COLO829 (cell line): ENCODE measurements at regions not wholly inside any gene's neighbourhood (a gene's known extent, or its start where the extent isn't known, plus 50 kb on each side); places are given as distances from the start of the nearest gene placed in this dataset.

Experiments used
- DNase-seq: peaks from one replicate; pipeline ENCODE4 v3.0.0; 2012; ENCODE audit warnings: low spot score

DNA sequence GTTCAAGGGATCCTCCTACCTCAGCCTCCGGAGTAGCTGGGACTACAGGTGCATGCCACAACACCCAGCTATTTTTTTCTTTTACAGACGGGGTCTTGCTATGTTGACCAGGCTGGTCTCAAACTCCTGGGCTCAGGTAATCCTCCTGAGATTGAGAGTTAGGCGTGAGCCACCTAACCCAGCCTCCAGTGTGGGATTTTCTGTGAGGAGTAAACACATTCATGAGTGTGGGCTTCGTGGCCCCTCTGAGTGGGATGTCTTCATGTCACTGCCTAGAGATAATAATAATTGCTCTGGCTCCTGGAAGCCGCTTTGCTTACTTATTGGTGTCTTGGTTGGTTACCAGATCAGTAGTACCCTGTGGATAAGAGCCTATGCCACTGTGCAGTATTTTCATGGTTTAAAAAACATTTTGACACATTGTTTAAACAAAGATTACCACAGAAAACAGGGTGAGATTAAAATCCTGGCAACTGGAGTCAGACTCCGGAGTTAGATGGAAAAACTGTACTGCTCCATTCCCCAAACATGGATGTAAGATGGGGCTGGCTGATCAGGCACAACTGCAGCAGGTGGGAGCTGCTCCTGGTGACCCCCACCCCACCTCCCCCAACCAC lies 159.1 kb upstream of the RAB4A start:
- DNase-seq = no peak

DNA sequence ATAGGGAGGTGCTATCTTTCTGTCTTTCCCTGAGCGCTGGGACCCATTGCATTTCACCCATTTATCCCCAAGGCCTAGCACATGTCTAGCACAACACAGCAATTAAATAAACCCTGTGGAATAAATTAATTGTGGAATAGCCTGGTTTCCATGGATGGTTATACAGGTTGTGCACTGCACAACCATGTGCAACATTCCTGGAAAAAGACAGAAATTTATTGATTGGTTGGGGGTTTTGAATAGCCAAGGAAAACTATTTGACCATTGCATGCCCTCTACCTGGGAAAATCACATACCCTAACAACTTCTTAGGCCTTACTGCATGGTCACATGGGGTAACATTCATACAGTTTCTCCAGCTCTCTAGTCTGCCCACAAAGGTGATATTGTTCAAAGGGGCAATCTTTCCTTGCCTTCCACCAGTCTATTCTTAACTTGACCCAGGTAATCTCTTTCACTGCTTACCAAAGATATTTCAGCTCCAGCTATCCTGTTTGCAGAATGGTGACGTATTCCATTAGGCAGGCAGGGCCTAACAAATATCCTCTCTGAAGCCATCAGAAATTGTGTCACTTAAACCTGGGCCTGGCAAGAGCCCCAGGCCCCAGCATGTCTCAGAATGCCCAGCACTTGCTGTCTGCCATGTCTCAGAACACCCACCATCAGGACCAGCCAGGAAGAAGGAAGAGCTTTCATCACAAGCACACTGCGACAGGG lies 157.9 kb upstream of the RAB4A start:
- DNase-seq = no peak

DNA sequence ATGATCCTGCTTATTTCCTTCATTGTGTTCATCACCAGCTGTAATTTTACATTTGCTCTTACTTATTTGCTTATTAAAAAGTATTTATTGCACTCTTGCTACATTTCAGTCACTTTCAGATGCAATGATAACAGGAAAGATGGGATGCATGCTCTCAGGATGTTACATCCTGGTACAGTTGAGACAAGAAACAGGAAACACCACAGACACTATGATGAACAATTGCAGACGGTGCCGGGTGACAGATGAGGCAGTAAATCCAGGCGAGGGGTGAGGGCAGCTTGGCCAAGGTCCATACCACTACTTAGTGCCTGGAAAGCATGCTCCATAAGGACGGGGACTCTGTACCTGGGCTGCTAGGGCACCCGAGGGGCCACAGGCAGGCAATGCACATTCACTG lies 156.6 kb upstream of the RAB4A start:
- no peak for DNase-seq

DNA sequence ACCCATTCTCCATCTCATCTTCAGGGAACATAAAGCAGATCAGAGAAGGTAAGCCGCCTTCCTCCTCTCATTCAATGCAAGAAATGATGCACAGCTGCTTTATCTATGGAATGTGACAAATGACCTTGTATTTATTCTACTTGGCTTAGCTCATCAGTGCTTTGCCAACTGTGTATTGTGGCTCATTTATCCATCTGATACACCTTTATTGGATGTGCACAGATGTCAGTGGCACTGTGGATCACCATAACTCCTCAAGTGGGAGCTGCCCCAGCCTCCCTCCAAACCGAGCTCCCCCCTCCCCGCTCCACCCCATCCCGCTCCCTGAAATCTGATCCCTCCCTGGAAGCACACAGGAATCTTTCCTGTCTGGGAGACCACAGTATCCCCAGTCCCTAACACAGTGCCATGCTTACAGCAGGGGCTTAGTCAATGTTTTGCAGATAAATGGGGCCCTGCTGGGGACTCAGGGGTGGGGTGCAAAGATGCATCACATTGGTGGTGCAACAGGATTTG lies 156.0 kb upstream of the RAB4A start:
- DNase-seq = no peak

DNA sequence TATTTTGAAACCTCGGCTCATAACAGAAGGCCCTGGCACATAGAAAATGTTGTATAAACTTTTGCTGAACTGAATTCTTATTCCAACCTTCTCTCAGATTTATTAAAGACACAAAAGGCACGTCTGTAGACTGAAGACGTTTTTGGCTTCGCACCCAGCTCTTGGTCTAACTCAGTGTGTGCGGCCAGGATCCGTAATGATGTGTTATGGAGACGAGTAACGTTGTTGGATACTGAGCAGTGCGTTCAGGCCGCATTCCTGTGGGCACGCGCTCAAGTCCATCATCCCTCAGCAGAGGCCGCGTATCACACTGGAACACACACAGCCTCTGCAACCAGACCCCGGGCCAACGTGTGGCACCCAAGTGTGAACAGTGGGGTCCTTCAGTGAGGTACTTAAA lies 154.8 kb upstream of the RAB4A start:
- no peak for DNase-seq

DNA sequence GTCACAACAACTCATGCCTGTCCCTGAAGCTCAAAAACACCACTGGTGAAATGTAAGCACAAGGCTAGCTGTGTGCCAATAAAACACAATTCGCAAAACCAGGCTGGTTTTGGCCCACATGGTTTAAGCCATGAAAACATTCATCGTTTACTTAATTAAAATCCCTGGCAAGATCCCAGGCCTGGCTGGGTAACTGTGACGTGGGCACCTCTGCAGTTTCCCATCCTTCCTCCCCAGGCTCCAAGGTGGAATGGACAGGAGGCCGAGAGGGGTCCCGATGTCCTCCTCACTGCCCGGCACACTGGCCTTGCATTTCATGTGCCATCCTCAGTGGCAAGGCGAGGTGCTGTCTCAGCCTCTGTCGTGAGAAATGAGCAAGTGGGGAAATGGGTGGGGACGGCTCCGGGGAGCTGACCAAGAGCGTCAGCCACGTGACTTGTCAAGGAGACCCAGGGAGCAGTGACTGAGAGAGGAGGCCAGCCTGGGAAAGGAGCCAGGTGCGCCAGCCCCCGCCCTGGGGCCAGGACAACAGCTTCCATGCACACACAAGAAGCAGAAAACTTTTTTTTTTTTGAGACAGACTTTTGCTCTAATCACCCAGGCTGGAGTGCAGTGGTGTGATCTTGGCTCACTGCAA lies 153.1 kb upstream of the RAB4A start:
- no peak for DNase-seq

DNA sequence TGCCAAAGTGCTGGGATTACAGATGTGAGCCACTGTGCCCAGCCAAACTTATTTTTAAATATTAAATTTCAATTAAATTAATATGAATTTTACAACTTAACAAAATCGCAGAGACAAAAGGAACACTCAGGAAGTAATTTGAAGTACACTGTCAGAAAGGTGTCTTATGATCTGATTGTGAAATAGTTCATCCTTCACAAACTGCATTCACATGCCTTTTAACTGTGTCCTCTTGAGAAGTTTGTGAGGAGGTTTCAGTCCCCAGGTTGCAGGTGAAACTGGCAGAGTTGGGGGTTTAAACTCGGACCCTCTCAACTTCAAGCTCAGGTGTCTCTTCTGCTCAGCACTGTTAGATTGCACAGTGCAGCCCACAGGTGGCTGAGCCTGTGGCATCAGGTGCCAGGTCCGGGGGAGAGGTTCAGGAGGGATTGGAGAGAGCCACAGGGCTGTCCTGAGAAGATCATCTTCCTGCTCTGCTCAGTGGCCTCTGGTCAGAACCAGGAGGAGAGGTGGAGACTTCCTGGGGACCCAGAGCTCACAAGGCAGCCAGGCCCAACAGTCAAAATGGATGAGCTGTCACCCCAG lies 152.3 kb upstream of the RAB4A start:
- no peak for DNase-seq

DNA sequence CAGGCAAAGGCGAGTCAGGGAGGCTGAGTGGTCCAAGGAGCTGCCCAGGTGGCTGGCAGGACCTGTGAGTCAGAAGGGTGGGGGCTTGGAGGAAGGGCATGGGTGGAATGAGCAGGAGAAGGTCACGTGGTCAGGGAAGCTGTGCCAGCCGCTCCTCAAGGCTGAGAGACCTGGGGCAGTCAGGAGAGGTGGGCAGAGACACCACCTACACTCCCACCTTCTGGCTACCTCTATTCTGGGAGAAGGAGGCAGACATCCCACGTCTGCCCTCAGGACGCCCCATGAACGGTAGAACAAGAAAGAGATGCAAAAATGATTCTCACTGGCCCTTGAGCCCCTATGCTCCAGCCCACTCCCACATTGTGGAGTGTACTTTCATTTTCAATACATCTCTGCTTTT lies 151.8 kb upstream of the RAB4A start:
- no peak for DNase-seq

DNA sequence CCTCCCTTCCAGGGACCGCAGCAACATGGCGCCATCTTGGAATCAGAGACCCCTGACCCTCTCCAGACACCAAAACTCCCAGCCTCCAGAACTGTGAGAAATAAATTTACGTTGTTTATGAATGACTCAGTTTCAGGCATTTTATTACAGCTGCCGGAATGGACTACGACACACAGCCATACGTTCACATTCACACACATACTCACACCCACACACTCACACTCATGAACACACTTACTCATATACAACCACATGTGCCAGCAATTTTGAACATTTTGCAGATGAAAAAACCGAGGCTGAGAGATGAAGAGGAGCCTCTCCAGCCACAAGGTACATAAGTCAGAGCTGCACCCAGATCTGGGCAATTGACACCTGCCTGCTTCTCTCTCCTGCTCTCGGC lies 151.0 kb upstream of the RAB4A start:
- no peak for DNase-seq

DNA sequence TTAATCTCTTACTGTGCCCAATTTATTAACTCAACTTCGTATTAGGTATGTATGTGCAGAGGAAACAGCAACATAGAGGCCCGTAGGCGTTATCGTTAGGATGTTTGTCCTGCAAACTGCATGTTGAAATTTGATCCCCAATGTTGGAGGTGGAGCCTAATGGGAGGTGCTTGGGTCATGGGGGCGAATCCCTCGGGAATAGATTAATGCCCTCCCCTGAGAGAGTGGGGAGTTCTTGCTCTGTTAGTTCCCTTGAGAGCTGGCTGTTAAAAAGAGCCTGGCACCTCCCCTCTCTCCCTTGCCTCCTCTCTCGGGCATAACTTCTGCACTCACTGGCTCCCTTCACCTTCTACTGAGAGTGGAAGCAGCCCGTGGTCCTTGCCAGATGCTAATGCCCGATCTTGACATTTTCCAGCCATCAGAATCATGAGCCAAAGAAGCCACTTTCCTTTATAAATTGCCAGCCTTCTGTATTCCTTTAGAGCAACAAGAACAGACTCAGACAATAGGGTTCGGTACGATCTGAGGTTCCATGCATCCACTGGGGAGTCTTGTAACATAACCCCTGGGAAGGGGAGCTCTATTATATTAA lies 149.0 kb upstream of the RAB4A start:
- DNase-seq = no peak

DNA sequence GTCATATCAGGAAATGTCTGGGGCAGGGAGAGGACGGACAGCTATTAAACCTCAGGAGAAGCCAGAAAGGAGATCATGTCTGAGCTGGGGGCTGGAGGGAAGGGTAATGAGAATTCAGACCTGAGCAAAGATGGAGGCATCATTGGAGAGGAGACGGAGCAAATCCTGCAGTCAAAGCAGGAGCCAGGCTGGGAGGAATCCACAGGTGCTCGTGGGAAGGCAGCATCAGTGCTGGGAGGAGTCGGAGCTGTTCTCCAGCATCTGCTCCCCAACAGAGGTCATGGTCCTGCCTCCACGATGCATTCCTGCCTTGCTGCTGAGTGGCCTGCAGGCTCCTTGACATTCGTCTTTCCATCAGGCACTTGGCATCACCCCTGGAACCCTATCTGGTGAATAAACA lies 148.3 kb upstream of the RAB4A start:
- DNase-seq = no peak

DNA sequence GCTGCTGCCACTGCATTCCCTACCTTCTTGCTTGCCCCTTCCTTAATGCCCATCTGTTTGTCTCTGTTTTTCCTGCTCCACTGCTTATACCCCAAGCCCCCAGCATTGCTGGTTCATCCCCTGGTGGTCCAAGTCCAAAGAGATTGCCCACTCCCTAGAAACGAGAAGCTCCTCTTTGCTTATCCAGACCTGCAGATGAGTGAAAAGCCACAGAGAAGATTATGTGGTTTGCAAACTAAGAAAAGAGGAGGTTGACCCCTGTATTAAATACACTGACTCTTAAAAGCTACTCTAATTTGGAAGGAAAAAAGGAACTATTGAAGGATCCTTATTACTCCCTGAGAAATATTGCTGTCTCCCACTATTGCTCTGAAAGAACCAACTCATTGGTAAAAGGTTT lies 146.8 kb upstream of the RAB4A start:
- no peak for DNase-seq

DNA sequence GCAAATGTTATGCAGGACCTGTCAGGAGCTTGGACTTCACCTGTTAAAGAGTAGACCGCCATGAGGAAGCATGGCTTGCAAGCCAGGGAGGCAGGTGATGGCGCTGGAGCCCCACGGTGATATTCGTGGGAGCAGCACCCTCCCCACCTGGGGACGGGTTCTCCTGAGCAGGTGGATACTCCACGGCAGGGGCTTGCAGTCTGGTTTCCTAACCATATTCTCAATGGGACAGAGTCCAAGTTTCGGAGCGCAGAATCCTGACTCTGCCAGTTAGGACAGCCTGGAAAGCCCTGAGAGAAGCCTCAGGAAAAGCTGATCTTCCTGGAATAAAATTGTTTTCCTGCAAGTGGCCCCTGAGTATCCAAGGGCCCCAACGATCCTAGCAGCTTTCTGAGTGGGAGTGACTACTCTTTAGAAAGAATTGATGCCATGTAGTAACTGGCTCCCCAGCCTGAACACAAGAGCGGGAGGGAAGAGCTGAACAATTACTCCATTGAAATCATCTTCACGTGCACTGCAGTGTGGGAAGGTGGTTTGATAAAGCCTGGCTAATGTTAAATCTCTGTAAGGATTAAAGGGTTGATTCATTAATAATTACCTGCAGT lies 146.3 kb upstream of the RAB4A start:
- DNase-seq = peak; percentile 68

DNA sequence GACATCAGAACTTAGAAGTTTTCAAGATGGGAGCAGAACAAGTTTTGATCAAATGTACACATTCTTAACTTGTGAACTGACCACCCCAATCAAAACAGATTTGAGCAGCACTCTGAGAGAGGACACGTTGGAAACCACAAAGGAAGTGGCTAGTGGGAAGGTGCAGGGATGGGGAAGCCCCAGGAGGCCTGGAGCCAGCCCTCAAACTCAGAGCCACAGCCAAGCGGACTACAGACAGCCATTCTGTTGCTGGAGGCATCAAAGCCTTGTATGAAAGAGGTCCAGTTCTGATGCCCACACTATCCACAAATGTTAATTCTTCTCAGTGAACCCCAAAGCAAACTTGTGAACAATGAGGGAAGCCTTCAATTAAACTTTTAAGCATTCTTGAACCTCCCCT lies 143.6 kb upstream of the RAB4A start:
- DNase-seq = no peak

DNA sequence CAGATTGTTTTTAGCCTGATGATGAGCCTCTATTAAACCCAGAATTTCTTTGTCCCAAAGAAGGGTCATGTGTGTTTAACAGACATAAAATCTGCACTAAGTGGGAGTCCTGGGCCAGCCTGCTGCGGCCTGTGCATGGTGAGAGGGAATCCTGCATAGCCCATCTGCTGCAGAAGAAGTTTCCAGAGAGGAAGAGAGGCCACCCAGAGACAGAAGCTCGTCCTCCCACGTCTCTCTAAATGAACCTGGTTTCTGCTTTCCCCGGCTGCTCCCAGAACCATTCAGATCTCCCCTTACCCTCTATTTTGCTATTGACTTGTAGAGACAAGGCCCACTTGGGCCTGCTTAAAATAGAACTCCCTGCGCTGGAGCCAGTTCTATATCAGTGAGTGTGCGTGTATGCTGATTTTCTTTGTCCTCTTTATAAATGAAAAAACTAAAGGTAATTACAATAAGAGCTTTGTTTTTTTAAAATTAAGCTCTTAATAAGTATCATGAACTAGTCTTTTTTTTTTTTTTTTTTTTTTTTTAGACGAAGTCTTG lies 142.8 kb upstream of the RAB4A start:
- no peak for DNase-seq

DNA sequence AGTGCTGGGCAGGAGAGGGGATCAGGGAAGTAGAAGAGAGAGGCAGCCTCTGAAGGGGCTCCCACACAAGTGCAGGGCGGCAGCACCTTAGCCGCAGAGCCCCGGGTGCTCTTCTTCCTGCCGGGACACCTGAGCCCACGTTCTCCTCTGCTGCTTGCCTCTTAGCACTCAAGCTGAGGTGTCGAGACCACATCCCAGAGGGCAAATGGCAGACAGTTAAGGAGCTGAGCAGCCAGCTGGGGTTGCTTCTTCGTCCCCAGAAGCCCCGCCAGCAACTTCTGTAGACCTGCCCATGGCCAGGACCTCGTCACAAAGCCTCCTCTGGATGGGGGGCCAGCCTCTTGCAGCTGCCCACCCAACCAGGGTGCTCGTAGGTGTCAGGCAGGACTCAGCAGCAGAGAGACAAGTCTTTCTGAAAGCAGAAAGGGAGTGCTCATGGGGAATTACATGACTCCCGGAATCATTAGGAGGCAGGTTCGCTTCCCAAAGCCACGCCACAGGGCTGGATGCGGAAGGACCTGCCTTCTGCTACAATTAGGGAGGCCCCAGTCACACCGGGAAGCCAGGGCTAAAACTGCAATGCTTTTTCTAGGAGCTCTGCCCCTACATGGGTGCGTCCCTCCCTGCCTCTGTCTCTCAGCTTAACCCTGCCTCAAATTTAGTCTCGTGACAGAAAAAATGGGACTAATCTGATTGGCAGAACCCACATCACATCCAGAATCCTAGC lies 141.4 kb upstream of the RAB4A start:
- no peak for DNase-seq

DNA sequence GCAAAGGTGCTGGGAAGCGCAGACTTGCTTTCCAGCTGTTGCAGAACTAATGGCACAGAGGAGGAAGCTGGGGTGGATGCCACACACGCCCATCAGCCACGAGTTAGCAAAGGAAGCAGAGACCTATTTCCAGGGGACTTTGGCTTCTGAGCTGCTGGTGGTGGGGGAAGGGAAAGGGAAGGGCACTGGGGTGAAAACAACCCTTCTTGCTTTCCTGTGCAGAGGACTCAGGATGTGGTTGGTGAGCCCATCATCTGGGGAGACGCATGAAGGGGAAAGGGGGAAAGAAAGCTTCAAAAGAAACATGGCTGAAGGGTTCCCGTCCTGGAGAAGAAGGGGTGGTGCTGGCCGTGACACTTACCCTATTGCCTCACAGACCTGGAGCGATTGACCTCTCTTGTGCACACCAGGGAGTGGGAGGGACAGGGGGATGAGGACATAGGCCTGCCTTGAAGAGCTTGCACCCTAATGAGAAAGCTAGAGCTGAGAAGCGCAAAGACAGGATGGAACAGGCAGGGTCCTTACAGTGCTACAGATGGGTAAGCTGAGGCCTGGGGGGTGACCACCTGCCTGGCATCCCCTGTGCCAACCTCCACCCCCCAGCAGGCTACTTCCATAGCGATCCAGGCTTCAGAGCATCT lies 140.8 kb upstream of the RAB4A start:
- no peak for DNase-seq

DNA sequence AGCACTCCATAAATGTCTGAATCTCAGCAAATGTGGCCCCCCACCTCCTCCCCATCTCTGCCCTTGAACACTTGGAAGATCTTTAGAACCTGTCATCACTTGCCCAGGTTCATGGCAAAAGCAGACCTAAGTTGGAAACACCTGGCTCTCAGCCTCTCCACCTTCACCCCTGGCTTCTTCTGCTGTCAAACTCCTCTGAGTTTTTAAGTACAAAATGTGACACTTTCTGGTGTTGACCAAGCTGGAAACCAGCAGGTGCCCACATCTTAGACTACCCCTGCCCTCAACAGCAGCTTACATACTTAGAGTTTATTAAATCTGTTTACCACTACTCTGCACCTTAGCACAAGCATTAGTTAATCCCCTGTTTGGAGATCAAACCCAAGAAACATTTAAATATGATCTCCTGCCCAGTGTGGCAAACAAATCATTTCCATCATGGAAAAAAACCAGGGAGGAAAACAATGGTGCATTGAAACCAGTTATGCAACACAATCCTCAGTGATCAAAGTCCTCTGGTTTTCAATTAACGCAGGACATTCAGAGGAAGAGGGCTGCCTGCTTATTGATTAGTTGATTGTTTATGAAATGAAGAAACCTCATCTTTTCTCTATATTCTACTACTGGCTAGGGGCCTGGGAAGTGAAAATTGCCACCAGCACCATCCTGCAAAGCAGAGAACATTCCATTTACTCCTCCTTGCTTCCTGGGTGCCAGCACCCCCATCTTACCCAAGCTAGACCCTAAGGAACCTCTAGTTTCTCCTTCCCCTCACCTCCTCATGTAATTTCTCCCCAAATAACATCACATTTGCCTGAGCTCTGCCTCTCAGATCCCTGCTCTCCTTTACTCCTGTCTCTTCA lies 139.4 kb upstream of the RAB4A start:
- no peak for DNase-seq

DNA sequence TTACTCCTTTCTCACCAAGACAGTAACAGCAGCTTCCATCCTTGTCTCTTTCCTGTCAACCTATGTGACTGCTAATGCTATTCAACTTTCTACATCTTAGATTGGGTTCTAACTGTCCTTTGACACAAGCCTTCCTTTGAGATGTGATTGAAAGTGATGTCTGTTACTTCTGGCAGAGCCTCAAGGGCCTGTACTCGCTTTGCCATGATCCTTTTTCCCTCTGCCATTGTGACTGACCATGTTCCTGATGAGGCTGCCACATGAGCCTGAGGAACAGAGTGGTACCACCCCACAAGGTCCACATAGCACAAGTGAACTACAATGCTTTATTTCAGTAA lies 138.8 kb upstream of the RAB4A start:
- DNase-seq = no peak

DNA sequence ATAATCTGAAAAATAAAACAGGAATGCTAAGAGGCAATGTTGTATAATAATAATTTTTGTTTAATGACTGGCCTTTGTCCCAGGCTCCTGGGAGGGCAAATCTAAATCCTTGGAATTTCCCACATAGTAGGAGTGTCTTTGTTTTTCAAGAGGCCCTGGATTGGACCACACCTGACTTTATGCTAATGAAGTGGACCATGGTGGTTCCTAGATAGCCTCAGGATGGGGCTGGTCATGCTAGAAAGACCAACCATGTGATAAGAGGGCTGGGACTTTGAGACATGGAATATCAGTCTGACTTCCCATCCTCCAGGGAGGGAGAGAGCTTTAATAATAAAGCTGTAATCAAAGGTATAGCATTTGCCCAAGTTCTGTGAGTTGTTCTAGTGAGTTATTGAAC lies 138.2 kb upstream of the RAB4A start:
- DNase-seq = no peak
